Ecto neural progenitor cell (in vitro differentiated cells): ENCODE measurements at regions not wholly inside any gene's neighbourhood (a gene's known extent, or its start where the extent isn't known, plus 50 kb on each side); places are given as distances from the start of the nearest gene placed in this dataset.

Experiments
- DNase-seq: peaks from one replicate; pipeline ENCODE4 v3.0.0-alpha.2; 2018; ENCODE audit warnings: low spot score

DNA sequence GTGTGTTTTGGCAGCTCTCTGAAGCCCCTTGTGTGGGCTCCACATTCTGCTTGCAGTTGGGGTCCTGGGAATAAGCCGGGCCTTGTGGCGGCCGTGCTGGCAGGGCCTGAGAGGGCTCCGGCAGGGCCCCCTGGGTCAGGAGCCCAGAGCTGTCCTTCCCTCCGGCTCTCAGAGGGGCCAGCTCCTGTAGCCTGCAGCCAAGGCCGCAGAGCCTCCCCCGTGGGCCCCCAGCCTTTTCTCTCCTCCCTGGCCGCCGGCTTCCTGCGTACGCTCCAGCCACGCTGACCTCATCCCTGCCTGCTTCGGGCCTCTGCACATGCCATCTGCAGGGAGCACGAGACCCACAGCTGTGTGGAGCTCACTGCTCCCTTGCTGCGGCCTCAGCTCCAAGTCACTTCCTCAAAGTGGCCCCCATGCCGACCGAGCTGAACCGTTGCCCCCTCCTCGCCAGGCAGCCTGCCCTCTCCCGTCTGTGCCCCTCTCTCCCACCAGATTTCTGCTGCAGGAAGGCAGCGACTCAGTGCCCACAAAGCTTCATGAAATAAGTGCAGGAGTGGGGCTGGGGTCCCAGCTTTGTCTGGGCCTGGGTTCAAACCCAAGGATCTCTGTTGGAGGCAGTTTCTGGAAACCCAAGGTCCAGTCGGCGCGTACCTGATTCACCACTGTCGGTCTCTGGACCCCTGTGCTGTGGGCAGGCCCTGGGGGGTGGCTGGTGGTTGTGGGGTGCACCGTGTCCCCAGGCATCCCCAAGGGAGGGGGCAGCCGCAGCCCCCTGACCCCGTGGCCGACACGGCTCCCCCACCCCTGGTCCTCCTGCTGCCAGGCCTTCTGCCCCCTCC, 57.1 kb upstream of the NKX1-1 start:
- DNase-seq: peak; percentile 49

DNA sequence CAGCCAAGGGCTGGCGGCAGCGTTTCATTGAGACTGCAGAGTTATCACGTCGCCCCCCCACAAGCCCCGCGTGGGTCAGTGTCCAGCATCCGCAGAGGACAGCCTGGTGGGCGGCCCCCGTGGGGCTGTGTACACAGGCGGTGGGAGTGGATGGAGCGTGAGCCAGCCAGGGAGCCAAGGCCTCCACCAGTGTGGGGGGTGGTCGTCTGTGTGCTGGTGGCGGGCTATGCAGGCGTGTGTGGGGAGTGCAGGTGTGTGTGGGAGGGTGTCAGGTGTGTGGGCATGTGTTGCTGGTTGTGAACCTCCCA, 56.5 kb upstream of the NKX1-1 start:
- peak; percentile 46 for DNase-seq

DNA sequence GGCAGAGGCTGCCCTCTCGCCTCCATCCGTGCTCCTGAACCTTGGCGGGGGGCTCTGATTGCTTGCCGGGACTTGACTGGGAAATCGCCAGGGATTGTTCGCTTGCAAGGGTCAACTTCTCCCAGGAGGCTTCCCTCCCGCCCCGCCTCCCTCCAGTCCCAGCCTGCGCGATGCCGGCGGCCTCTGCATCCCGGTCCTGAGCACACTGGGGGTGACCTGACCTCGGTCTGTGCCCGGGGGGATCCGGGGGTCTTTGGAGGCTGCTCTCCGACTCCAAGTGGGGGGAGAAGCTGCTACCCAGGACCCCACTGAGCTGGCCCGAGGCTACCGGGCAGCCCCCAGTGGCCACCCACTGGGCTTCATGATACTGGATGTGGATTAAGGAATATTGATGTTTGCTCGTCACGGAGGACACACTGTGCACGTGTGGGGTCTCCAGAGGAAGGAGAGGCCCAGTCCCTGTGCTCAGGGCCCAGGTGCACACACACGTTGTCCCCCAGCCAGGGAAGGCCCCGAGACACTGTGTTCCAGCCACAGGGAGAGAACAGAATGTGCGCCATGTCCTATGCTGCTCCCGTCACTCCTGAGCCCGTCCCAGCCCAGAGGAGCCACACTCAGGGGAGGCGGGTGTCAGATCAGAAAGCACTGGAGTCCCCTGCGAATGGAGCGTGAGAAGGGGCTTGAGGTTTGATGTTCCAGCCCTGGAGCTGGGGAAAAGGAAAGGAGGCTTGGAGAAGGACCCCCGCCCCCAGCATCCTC, 55.9 kb upstream of the NKX1-1 start:
- DNase-seq: peak; percentile 59

DNA sequence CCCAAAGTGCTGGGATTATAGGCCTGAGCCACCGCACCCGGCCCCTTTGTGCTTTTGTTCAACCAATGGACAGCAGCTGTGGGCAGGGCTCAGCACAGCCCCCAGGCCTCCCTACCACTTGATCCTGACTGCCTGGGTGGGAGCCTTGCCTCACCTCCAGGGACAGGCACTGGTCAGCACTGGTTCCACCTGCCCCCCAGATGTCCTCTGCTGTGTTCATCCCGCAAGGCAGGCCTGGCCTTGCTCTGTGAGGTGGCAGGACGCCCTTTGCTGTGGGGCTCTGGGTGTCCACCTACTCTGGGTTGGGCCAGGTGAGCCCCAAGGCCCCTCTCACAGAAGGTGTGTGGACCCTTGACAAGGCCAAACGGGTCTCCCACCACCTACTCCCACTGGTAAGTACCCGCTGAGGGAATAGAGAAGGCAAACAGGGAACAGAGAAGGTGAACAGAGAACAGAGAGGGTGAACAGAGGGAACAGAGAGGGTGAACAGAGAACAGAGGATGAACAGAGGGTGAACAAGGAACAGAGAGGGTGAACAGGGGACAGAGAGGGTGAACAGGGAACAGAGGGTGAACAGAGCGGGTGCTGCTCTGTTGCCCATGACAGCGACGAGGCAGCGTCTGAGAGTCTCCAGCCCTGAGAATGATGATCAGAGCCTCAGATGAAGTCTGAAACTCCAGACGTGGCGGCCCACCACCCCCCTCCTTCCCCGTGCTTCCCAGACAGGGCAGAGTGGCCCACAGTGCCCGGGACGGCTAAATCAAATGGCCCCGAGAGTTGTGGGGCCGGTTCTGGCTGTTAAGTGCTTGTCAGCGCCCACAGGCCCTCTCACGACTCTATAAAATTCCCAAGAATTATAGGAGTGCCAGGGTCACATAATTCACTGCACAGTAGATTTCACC, 55.0 kb upstream of the NKX1-1 start:
- no peak for DNase-seq

DNA sequence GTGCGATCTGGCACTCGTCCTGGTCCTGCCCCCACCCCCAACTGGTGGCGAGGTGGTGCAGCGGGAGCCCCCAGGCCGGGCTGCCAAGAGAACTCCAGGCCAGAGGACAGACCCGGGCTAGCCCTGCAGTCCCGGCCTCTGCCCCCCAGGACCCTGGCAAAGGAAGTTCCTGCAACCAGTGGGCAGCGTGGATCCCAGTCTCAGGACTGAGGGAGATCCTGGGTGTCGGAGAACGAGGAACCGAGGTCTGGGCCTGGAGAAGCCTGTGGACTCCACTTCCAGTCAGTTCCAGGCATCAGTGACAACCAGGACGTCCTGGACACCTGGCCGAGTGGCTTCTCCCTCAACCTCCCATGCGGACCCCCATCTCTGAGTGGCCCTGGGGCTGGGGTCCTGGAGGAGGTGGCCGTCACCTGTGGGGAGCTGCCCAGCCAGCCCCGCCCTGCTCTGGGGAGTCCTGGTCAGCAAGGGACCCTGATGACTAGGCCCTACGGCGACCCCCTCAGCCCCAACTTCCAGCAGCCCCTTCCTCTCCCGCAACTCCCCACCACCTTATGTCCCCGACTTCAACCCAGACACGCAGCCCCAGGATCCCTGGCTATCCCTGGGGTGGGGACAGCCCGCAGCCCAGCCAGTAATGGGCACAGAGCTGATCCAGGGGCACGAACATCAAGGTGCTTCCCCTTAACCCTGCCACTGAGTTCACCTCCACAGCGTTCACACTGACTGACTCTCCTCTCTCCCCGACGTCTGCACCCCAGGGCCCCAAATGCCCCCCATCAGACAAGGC, 53.7 kb upstream of the NKX1-1 start:
- no peak for DNase-seq

DNA sequence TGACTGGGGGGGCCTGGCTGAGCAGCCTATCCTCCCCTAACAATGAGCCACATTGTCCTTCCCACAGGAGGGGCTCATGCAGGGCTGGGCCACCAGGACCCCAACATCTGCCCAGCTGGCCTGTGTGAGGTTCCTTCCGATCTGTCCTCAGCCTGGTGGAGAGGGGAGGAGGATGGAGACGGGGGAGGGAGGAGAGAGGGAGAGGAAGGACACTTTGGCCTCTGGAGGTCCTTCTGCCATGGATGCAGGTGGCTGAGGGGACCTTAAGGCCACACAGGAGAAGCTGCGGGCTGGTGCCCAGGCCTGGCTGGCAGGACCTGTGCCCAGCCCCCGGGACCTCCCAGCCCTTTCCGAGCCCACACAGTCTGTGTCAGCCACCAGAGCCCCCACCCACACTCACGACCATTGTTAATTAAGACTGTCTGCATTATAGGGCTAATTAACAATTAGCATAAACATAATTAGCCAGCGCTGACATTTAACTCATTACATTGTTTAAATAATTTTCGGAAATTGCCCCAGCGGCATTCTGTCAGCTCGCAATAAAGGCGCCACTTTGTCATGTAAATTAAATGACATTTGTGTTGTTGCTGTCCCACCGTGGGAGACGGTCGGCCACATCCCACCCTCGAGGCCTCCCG, 53.0 kb upstream of the NKX1-1 start:
- no peak for DNase-seq

DNA sequence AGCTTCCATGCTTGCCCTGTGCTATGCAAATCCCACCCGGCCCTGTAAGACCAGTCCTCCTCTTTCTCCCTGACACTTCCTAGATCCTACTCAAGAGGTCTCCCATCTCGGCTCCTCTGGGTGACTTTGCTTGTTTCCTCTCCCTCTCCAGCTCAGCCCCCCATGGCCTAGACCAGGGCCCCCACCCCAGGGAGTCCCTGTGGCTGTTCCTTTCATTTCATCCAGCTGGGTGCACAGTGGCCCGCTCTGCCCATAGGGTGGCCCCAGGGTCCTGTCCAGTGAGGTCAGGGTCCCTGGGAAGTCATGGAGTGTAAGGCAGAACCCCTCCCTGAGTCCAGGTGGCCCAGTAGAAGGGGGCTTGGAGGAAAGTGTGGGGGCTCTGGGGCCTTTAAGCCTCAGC, 52.3 kb upstream of the NKX1-1 start:
- DNase-seq: no peak
